LNCAP (cell line): ENCODE measurements at regions not wholly inside any gene's neighbourhood (a gene's known extent, or its start where the extent isn't known, plus 50 kb on each side); places are given as distances from the start of the nearest gene placed in this dataset.

Experiments
- CTCF ChIP-seq: fragments of 450-650 bp; IDR thresholded peaks from 2 replicates; pipeline ENCODE4 v1.5.1; 2017; ENCODE audit warnings: mild to moderate bottlenecking

GRCh38 chr10:44195112-44196007 lies 189.5 kb downstream of the CXCL12 start:
- TF ChIP-seq CTCF: no peak

GRCh38 chr10:44194435-44194834 lies 190.5 kb downstream of the CXCL12 start:
- TF ChIP-seq CTCF: no peak

- no peak for TF ChIP-seq CTCF
Observed at GRCh38 chr10:44193567-44194220, 191.2 kb downstream of the CXCL12 start.

GRCh38 chr10:44193166-44193565 lies 191.7 kb downstream of the CXCL12 start:
- no peak for TF ChIP-seq CTCF

GRCh38 chr10:44192435-44192834 lies 192.5 kb downstream of the CXCL12 start:
- no peak for TF ChIP-seq CTCF

- TF ChIP-seq CTCF: no peak
Observed at GRCh38 chr10:44190541-44190940, 194.4 kb downstream of the CXCL12 start.

GRCh38 chr10:44186821-44187220 lies 198.1 kb downstream of the CXCL12 start:
- no peak for TF ChIP-seq CTCF
